GM21423 (cell line): ENCODE measurements at regions not wholly inside any gene's neighbourhood (a gene's known extent, or its start where the extent isn't known, plus 50 kb on each side); places are given as distances from the start of the nearest gene placed in this dataset.
"Not testable (repeated sequence)": the region's sequence is repeated elsewhere in the genome, so short reads cannot be mapped to it uniquely, and the experiment has no call there.

ENCODE experiments used
- ATAC-seq: cut with Tn5 transposase; IDR thresholded peaks from one replicate; pipeline ENCODE4 v1.9.1; 2021; ENCODE audit warnings: mild to moderate bottlenecking, moderate library complexity; ENCODE audit not compliant: unreplicated experiment

GRCh38 chr3:13140596-13140995, 67.4 kb upstream of the IQSEC1 start:
- no peak for ATAC-seq

- no peak for ATAC-seq
Observed at GRCh38 chr3:13139471-13140065, 66.3 kb upstream of the IQSEC1 start.

GRCh38 chr3:13138833-13139145, 65.6 kb upstream of the IQSEC1 start:
- no peak for ATAC-seq

GRCh38 chr3:13137941-13138832, 65.0 kb upstream of the IQSEC1 start:
- ATAC-seq = no peak

DNA sequence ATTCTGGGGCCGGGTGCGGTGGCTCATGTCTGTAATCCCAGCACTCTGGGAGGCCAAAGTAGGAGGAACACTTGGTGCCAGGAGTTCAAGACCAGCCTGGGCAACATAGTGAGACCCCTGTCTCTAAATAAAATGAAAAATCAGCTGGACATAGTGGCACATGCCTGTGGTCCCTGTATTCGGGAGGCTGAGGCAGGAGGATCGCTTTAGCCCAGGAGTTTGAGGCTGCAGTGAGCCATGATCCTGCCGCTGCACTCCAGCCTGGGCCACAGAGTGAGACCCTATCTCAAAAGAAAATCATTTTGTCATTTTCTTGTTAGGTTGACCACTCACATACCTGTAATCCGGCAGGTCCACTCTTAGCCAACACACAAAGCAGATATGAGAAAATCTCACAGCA, 63.6 kb upstream of the IQSEC1 start:
- ATAC-seq = not testable (repeated sequence)

DNA sequence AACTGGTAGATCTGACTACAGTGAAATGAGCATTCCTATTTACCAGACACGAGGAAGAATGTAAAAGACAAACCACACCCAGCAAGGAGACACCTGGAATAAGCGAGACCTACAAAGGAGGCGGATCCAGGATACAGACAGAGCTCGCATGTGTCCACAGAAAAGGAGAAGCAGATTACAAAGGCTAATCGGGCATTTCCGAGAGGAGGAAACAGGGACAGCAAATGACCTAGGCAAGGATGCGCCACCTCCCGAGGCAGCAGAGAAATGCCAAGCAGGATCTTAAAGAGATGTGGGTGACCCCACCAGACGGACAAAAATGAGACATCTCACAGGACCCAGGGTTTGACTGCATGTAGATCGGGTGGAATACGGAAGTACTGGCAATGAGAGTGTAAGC, 63.2 kb upstream of the IQSEC1 start:
- no peak for ATAC-seq

DNA sequence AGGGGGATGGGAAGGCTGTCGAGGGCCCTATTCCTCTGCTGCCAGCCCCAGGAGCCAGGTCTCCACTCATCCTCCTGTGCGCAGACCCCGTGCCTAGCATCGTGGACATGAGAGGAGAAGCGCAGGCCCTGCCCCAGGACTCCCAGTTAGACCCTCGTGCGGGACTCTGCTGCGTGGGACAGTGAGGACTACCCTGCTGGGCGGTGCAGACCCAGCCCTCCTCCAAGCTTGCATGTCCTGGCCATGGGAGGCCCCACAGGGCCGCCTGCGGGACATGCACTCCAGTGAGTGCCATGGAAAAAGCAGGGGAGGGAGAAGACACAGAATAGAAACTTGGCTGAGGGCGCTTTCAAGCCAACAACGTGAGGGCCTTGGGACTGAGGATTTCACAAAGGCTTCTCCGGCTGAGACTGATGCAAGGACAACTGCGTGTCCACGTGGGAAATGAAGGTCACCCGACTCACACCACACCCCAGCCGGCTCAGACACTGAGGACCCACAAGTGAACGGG, 62.6 kb upstream of the IQSEC1 start:
- no peak for ATAC-seq

DNA sequence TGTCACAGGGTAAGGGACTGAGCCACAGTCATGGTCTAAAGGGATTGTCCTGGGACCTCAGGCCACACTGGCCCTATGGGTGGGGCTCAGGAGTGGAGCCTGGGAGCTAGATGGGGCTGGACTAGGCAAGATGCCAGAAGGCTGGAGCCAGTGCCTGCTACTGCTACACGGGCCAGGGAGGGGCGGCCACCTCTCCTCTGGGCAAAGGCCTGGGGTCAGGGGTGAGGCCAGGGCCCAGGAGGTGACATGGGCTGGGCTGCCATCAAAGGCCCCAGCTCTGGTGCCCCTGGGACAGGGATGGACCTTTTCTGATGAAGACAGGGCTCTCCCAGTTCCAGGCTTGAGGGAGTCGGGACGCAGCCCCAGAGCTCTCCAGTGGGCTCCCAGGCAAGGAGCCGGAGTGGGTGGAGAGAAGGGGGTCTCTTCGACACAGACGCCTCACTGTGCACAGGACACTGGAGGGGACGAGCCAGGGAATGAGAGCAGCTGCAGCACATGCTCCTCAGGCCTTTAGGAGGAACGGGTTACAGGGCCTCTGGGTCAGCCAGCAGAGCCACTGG, 62.1 kb upstream of the IQSEC1 start:
- ATAC-seq = no peak

GRCh38 chr3:13134879-13135206, 61.6 kb upstream of the IQSEC1 start:
- ATAC-seq = no peak

DNA sequence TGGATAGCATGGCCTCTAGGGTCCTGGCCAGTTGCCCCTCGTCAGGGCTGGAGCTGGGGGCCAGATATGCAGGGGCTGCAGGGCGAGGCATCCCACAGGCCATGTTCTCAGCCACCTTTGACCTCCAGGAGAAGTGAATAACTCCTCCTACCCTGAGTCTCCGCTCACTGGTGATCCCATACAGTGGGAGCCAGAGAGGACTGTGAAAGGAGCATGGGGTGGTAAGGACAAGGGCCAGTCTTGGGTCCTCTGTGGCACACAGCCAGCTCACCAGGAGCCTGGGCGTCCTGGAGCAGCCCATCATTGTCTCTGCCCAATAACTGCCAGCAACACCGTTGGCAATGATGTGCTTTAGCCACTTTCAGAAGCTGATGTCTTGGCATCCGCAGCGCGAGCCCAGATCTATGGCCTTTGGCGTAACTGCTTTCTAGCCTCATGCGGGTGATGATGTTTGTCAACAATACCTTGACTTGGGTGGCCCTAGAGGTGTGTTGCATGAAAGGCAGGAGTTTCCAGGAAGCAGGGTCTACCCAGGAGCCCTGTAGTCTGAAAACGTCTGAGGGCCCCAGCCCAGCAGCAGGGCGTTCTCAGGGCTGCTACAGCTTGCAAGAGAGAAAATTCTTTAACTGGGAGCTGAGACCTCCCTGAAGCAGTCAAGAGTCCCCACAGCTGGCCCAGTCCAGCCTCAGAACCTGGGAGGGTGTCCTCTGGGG, 61.1 kb upstream of the IQSEC1 start:
- no peak for ATAC-seq

DNA sequence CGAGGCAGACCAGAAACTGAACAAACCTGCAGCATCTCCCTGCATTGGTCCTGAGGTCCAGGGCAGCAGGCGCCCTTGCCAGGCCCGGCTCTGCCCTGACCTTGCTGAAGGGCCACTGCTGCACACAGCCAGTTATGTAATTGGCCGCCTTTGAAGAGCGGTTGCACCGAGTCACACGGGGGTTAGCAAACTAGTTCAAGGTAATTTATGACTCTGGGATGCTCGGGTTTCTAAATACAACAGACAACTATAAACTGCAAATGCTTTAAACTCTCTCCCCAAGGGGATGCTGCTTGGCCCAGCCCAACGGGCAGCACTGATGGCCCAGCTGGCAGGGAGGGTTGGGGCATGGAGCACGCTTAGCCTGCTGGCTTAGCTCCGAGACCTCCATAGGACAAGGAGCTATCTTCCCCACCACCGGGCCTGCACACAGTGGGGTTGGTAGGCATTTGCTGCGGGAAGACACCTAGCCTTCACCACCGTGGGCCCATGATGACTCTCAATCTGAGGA, 60.3 kb upstream of the IQSEC1 start:
- no peak for ATAC-seq

DNA sequence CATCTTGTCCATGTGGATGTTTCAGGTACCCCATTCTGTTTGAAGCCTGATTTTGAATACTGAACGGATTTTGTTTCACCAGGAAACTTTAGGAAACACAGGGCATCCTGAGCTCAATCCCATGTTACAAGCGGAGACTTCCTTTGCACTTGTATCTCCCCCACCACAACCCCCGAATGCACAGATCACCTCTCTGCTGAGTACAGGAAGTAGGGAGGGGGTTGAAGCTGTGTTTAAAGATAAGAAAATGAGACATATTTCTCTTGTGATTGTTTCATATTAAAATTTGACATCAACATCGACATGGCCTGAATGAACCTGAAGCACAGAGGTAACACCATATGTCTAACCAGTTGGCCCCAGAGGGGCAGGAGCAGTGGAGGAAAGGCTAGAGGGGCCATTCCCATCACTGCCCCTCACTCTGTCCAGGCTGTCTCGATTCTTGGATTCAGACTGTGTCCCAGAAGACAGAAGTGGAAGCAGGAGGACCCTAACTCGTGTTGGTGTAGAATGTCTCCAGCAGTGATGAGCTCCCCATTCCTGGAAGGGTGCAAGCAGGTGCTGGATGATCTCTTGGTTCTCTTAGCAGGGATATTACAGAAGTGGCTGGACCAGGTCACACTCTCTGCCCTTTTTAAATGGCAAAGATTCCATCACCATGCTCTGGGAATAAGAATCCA, 59.6 kb upstream of the IQSEC1 start:
- ATAC-seq = no peak

DNA sequence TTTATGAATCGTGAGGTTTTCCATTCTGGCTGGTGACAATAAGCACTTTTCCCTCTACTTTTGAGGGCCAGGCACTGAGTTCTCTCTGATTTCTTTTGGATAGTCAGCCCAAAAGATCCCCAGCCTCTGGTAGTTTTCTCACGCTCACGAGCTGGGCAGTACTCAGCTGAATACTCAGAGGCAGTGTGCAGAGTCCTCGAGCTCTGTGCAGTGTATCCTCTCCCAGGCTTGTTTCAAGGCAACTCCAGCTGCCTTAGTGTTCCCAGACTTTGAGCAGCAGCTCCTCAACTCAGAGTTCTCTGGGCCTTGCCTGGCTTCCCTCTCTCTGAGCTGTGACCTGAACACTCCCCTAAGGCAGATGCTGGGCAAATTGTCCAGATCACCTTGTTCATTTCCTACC, 59.1 kb upstream of the IQSEC1 start:
- no peak for ATAC-seq

- ATAC-seq = no peak
Observed at GRCh38 chr3:13130464-13131193, 57.4 kb upstream of the IQSEC1 start.

DNA sequence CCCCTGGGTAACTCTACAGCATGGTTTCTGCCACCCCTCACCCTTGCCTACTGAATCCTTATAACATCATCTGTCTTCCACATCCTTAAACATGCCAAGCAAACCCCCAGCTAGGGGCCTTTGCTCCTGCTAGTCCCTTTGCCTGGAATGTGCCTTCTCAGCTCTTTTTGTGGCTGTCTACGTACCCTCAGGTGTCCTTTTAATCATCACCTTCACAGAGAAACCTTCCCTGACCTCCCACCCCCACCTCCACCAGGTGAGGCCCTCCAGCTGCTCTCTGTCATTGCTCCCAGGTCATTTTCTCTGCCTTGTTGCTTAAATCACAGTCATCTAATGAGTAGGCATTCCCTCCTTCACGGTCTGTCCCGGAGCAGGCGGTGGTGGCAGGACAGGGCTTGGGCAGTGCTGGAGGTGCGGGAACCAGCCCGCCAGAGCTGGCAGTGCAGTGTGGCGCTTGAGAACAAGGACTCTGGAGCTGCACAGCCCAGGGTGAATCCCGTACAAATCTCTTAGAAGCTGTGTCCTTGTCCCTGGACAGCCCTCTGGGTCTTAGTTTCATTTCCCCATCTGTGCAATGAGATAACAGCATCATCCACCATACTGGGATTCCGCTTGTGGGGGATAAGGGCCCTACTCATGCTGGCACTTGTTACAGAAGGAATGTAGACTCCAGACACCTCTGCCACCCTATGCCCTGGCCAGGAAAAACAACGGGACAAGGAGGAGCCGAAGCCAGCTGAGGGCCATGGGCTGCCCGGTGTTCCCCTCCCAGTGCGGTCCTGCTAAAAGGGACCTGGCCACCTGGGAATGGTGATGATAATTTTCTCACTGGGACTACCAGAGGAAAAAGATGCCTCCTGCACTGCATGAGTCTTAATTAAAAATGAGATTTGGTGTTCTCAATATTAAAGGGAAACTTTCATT, 52.1 kb upstream of the IQSEC1 start:
- no peak for ATAC-seq

DNA sequence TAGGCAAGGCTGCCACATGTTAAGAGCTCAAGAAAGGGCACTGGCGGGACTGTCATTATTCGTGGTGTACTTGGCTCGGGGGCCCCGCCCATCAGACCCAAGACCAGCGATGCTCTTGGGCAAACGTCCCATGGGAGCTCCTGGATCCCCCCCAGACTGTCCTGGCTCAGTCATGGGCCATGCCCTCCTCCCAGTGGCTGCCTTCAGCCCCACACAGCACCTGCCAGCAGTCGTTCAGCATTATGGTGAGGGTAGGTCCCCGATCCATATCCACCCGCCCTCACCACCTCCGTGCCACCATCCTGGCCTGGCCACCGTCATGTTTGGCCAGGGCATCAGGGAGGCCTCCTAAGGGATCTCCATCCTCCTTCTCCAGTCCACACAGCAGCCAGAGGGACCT, 51.4 kb upstream of the IQSEC1 start:
- ATAC-seq = no peak

DNA sequence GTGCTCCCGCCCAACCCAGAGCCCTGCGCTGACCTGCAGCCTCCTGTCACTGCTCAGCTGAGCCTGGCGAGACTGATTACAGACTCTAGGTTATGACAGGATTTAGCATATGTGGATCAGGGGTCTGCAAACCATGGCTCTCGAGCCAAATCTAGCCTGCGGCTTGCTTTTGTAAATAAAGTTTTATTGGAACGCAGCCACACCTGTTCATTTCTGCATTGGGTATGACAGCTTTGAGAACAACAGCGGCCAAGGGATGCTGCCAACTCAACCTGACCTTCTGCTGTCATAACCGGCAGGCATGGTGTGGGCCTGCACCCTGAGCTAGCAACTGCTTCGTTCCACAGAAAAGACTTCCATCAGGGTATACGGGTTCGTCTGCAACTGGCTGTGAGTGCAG, 50.5 kb upstream of the IQSEC1 start:
- ATAC-seq = no peak

GRCh38 chr3:13123013-13123654, 49.9 kb upstream of the IQSEC1 start:
- ATAC-seq = no peak
